ENCODE measurements at regions not wholly inside any gene's neighbourhood (a gene's known extent, or its start where the extent isn't known, plus 50 kb on each side); places are given as distances from the start of the nearest gene placed in this dataset.

GRCh38 chr6:6806844-6807518 is 218.5 kb downstream of the LY86 start:
- no peak for TF ChIP-seq CTCF (IDR thresholded peaks at IDR 0.05; ENCODE audit: extremely low read depth, missing control alignments)
- no peak for DNase-seq (ENCODE audit: low spot score)

- TF ChIP-seq CTCF (IDR thresholded peaks at IDR 0.05; ENCODE audit: extremely low read depth, missing control alignments) = no peak
- DNase-seq (ENCODE audit: low spot score) = no peak
These were observed 219.8 kb downstream of the LY86 start for GRCh38 chr6:6808343-6808742.

- no peak for DNase-seq (ENCODE audit: low spot score)
- TF ChIP-seq CTCF (IDR thresholded peaks at IDR 0.05; ENCODE audit: extremely low read depth, missing control alignments) = no peak
These were observed 220.4 kb downstream of the LY86 start for GRCh38 chr6:6808915-6809314.

GRCh38 chr6:6810727-6811126 is 222.2 kb downstream of the LY86 start:
- DNase-seq (ENCODE audit: low spot score) = peak; percentile 46

GRCh38 chr6:6811128-6812009 is 222.8 kb downstream of the LY86 start:
- peak; percentile 43 for DNase-seq (ENCODE audit: low spot score)

More at GRCh38 chr6:6810727-6811126, 222.2 kb downstream of the LY86 start:
- TF ChIP-seq CTCF (IDR thresholded peaks at IDR 0.05; ENCODE audit: extremely low read depth, missing control alignments) = no peak

GRCh38 chr6:6812427-6812826 is 223.9 kb downstream of the LY86 start:
- TF ChIP-seq CTCF (IDR thresholded peaks at IDR 0.05; ENCODE audit: extremely low read depth, missing control alignments) = no peak
- DNase-seq (ENCODE audit: low spot score) = no peak

More at GRCh38 chr6:6811128-6812009, 222.8 kb downstream of the LY86 start:
- no peak for TF ChIP-seq CTCF (IDR thresholded peaks at IDR 0.05; ENCODE audit: extremely low read depth, missing control alignments)

- TF ChIP-seq CTCF (IDR thresholded peaks at IDR 0.05; ENCODE audit: extremely low read depth, missing control alignments) = no peak
- no peak for DNase-seq (ENCODE audit: low spot score)
These were observed 227.2 kb downstream of the LY86 start for GRCh38 chr6:6815732-6816131.
